ENCODE measurements at regions not wholly inside any gene's neighbourhood (a gene's known extent, or its start where the extent isn't known, plus 50 kb on each side); places are given as distances from the start of the nearest gene placed in this dataset.
A peak's percentile ranks its signal among the peaks of the same experiment; 100 is the strongest.
"Not testable (repeated sequence)": the region's sequence is repeated elsewhere in the genome, so short reads cannot be mapped to it uniquely, and the experiment has no call there.

DNA sequence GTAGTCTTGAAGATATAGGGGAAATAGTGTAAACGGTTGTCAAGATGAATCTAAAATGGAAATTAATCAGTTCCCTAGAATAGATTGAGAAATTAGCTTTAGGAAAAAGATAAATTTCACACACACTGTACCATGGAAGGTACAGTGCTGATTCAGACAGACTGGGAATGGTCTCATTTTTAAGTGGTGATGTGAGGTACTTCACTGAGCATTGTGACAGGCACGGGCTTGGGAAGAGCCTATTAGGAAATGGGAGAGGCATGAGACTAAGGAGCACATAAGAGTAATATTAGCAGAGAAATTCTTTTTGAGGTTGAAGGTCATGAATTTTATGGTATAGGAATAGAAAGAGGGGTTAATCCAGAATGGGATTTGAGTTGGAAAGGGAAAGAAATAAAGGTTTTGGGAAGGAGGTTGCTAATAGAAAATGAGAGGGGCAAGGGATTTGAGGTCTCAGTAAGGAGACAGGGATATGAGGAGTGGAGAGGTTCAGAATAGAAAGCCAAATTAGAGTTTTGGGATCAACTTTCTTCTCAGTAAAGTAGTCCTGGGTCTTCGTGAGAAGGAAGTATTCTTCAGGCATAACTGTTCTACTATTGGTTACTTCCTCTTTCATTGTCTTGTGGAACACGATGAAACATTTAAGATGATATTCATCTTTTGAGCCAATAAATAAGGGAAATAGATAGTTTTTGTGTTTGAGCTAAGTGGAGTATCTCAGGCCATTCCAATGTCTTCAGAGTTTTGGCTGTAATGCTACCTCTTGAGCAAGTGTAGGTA, 115.0 kb upstream of the FBXO28 start:
- H3K36me3 Mint-ChIP-seq; H3K27me3 Mint-ChIP-seq; H3K36me3 ChIP-seq (ENCODE audit: control insufficient read depth in 2 of 2, extremely low read depth in 1 of 2, insufficient read depth in 1 of 2, low read length in 1 of 2); POLR2A ChIA-PET; H3K27me3 ChIP-seq (replicated peaks in 1 of 2; ENCODE audit: control insufficient read depth in 2 of 2, extremely low read depth in 1 of 2, insufficient read depth in 2 of 2, low read length in 1 of 2); H3K4me1 ChIP-seq (ENCODE audit: control insufficient read depth in 1 of 2, extremely low read depth in 1 of 2, insufficient read depth in 2 of 2, low read length in 2 of 2); CTCF ChIA-PET; H3K9me3 Mint-ChIP-seq; H3K4me3 Mint-ChIP-seq; ATAC-seq (replicated peaks in 1 of 4); DNase-seq; H3K27ac ChIP-seq (ENCODE audit: low read length); H3K27ac Mint-ChIP-seq; H3K9me3 ChIP-seq; H3K4me3 ChIP-seq (ENCODE audit: control insufficient read depth in 1 of 2, extremely low read depth in 1 of 2, low read length in 1 of 2): not testable (repeated sequence)
- WGBS (ENCODE audit: insufficient coverage) = no CpG with 5 or more reads among the region's 4 CpGs
- H3K4me1 Mint-ChIP-seq = peaks cover 0 to 16% (median 9%) of the 10 kb centered on the region in 3 donors

GRCh38 chr1:223996376-223996775, 117.5 kb upstream of the FBXO28 start:
- no CpG with 5 or more reads among the region's 2 CpGs for WGBS (ENCODE audit: insufficient coverage)
- H3K27ac Mint-ChIP-seq; CTCF ChIA-PET; H3K36me3 ChIP-seq (ENCODE audit: control insufficient read depth in 2 of 2, extremely low read depth in 1 of 2, insufficient read depth in 1 of 2, low read length in 1 of 2); H3K9me3 ChIP-seq; H3K27me3 ChIP-seq (replicated peaks in 1 of 2; ENCODE audit: control insufficient read depth in 2 of 2, extremely low read depth in 1 of 2, insufficient read depth in 2 of 2, low read length in 1 of 2); H3K4me3 ChIP-seq (ENCODE audit: control insufficient read depth in 1 of 2, extremely low read depth in 1 of 2, low read length in 1 of 2); H3K27me3 Mint-ChIP-seq; H3K36me3 Mint-ChIP-seq; ATAC-seq (replicated peaks in 1 of 4); H3K9me3 Mint-ChIP-seq; H3K4me3 Mint-ChIP-seq; DNase-seq; H3K27ac ChIP-seq (ENCODE audit: low read length): not testable (repeated sequence)
- POLR2A ChIA-PET = interaction anchor here in 1 of 2 donors (0.6 kb wide), 1 partner anchor 379 kb away, joined by 3 read pairs; no protein-coding TSS in a partner anchor
- peaks cover 12 to 21% (median 17%) of the 10 kb centered on the region in 3 donors for H3K4me1 Mint-ChIP-seq
- H3K4me1 ChIP-seq (ENCODE audit: control insufficient read depth in 1 of 2, extremely low read depth in 1 of 2, insufficient read depth in 2 of 2, low read length in 2 of 2) = peaks cover 0 to 14% of the 10 kb centered on the region in 2 experiments

DNA sequence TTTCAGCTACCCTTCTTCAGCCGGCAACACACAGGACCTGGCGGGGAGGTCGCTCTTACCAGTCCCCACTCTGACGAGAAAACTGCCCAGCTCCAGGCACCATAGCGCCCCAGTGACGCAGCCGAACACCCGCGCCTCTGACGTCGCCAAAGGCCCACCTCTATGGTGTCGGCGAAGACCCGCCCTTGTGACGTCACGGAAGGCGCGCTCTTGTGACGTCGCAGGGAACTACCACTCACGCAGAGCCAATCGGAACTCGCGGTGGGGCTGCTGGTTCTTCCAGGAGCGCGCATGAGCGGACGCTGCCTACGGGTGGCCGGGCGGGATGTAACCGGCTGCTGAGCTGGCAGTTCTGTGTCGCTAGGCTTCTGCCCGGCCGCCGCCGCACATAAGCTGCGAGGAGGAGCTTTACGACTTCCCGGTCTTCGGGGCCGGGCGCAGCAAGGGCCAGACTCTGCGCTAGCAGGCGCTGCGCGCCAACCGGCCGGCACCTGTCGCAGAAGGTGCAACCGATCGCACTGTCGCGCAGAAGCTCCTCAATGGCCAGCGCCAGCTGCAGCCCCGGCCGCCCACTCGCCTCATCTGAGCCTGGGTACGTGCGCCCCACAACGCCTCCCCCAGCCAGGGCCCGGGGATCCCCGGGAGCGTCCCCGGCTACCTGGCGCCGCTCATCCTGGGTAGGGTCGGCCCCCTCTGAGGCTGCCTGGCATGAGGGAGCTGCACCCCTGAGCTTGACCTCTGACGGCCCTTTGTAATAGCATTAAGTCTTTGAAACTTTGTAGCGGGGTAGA, 121.3 kb upstream of the FBXO28 start:
- peak; percentile 96 to 99 (median 97) for ATAC-seq (replicated peaks in 1 of 4)
- POLR2A ChIA-PET = interaction anchor here in 1 of 2 donors (0.6 kb wide), 2 partner anchors 124 to 204 kb away, joined by 3 to 6 read pairs; no protein-coding TSS in a partner anchor
- H3K36me3 ChIP-seq (ENCODE audit: control insufficient read depth in 2 of 2, extremely low read depth in 1 of 2, insufficient read depth in 1 of 2, low read length in 1 of 2); H3K9me3 ChIP-seq; CTCF ChIA-PET; H3K36me3 Mint-ChIP-seq; H3K9me3 Mint-ChIP-seq; H3K27me3 Mint-ChIP-seq; H3K27me3 ChIP-seq (replicated peaks in 1 of 2; ENCODE audit: control insufficient read depth in 2 of 2, extremely low read depth in 1 of 2, insufficient read depth in 2 of 2, low read length in 1 of 2): not testable (repeated sequence)
- peak overlapping the region; percentile 78 for H3K27ac ChIP-seq (ENCODE audit: low read length)
- peak; percentile 99 to 100 (median 100) for DNase-seq
- peak overlapping the region; percentile 47 to 60 for H3K4me3 ChIP-seq (ENCODE audit: control insufficient read depth in 1 of 2, extremely low read depth in 1 of 2, low read length in 1 of 2)
- Mint-ChIP-seq H3K4me3 (peak overlapping the region; percentile 84 to 95 (median 87)), H3K4me1 (peaks cover 7 to 12% (median 8%) of the 10 kb centered on the region in 3 donors), H3K27ac (peak overlapping the region; percentile 98)
- under 1% methylated on average over 37 of the region's 70 CpGs for WGBS (ENCODE audit: insufficient coverage)
- H3K4me1 ChIP-seq (ENCODE audit: control insufficient read depth in 1 of 2, extremely low read depth in 1 of 2, insufficient read depth in 2 of 2, low read length in 2 of 2) = peaks cover 0 to 14% of the 10 kb centered on the region in 2 experiments

GRCh38 chr1:223991297-223991857, 122.5 kb upstream of the FBXO28 start:
- H3K9me3 ChIP-seq; H3K36me3 Mint-ChIP-seq; H3K27ac ChIP-seq (ENCODE audit: low read length); ATAC-seq (replicated peaks in 1 of 4); H3K9me3 Mint-ChIP-seq; H3K27me3 Mint-ChIP-seq; H3K4me3 ChIP-seq (ENCODE audit: control insufficient read depth in 1 of 2, extremely low read depth in 1 of 2, low read length in 1 of 2); CTCF ChIA-PET; H3K27ac Mint-ChIP-seq; H3K27me3 ChIP-seq (replicated peaks in 1 of 2; ENCODE audit: control insufficient read depth in 2 of 2, extremely low read depth in 1 of 2, insufficient read depth in 2 of 2, low read length in 1 of 2); POLR2A ChIA-PET; H3K36me3 ChIP-seq (ENCODE audit: control insufficient read depth in 2 of 2, extremely low read depth in 1 of 2, insufficient read depth in 1 of 2, low read length in 1 of 2): not testable (repeated sequence)
- Mint-ChIP-seq H3K4me3 (peak overlapping the region in 1 of 3 donors; percentile 17), H3K4me1 (peaks cover 6 to 12% (median 7%) of the 10 kb centered on the region in 3 donors)
- peaks cover 0 to 14% of the 10 kb centered on the region in 2 experiments for H3K4me1 ChIP-seq (ENCODE audit: control insufficient read depth in 1 of 2, extremely low read depth in 1 of 2, insufficient read depth in 2 of 2, low read length in 2 of 2)
- peak in 1 of 35 experiments; percentile 5 for DNase-seq
- 90% methylated on average over 2 of the region's 10 CpGs for WGBS (ENCODE audit: insufficient coverage)

GRCh38 chr1:223961985-223962384, 116.2 kb upstream of the TP53BP2 start:
- H3K27ac Mint-ChIP-seq; H3K4me3 Mint-ChIP-seq; H3K4me3 ChIP-seq (ENCODE audit: control insufficient read depth in 1 of 2, extremely low read depth in 1 of 2, low read length in 1 of 2); H3K4me1 Mint-ChIP-seq; POLR2A ChIA-PET; ATAC-seq (replicated peaks in 1 of 4); CTCF ChIA-PET; H3K27ac ChIP-seq (ENCODE audit: low read length); H3K27me3 ChIP-seq (replicated peaks in 1 of 2; ENCODE audit: control insufficient read depth in 2 of 2, extremely low read depth in 1 of 2, insufficient read depth in 2 of 2, low read length in 1 of 2); DNase-seq; H3K4me1 ChIP-seq (ENCODE audit: control insufficient read depth in 1 of 2, extremely low read depth in 1 of 2, insufficient read depth in 2 of 2, low read length in 2 of 2); H3K36me3 ChIP-seq (ENCODE audit: control insufficient read depth in 2 of 2, extremely low read depth in 1 of 2, insufficient read depth in 1 of 2, low read length in 1 of 2); H3K9me3 ChIP-seq; H3K9me3 Mint-ChIP-seq; H3K36me3 Mint-ChIP-seq; H3K27me3 Mint-ChIP-seq: not testable (repeated sequence)
- 100% methylated on average over 1 of the region's 4 CpGs for WGBS (ENCODE audit: insufficient coverage)

- H3K4me1 ChIP-seq (ENCODE audit: control insufficient read depth in 1 of 2, extremely low read depth in 1 of 2, insufficient read depth in 2 of 2, low read length in 2 of 2); H3K27me3 ChIP-seq (replicated peaks in 1 of 2; ENCODE audit: control insufficient read depth in 2 of 2, extremely low read depth in 1 of 2, insufficient read depth in 2 of 2, low read length in 1 of 2); H3K27ac Mint-ChIP-seq; POLR2A ChIA-PET; H3K36me3 ChIP-seq (ENCODE audit: control insufficient read depth in 2 of 2, extremely low read depth in 1 of 2, insufficient read depth in 1 of 2, low read length in 1 of 2); H3K36me3 Mint-ChIP-seq; H3K9me3 Mint-ChIP-seq; H3K27ac ChIP-seq (ENCODE audit: low read length); H3K27me3 Mint-ChIP-seq; H3K4me1 Mint-ChIP-seq; DNase-seq; ATAC-seq (replicated peaks in 1 of 4); H3K9me3 ChIP-seq; H3K4me3 Mint-ChIP-seq; H3K4me3 ChIP-seq (ENCODE audit: control insufficient read depth in 1 of 2, extremely low read depth in 1 of 2, low read length in 1 of 2); CTCF ChIA-PET: not testable (repeated sequence)
- no CpG with 5 or more reads among the region's 2 CpGs for WGBS (ENCODE audit: insufficient coverage)
Observed at GRCh38 chr1:223952801-223953200, 107.1 kb upstream of the TP53BP2 start.
